Fibroblast of villous mesenchyme (primary cell): ENCODE measurements at regions not wholly inside any gene's neighbourhood (a gene's known extent, or its start where the extent isn't known, plus 50 kb on each side); places are given as distances from the start of the nearest gene placed in this dataset.

Source experiments
- DNase-seq: peaks from one replicate; pipeline ENCODE4 v3.0.0-alpha.2; 2010; ENCODE audit warnings: low read depth
- H3K4me3 ChIP-seq: 2 replicates; pipeline ENCODE4 v1.5.1; 2011; ENCODE audit warnings: low read depth, mild to moderate bottlenecking, low read length
- TF ChIP-seq, protein P1 (sequence below): IDR thresholded peaks from 2 replicates; pipeline ENCODE4 v1.5.1; 2012; ENCODE audit warnings: low read depth, mild to moderate bottlenecking, low read length; ENCODE audit not compliant: insufficient read depth

- no peak overlapping the region for H3K4me3 ChIP-seq
- DNase-seq: no peak
- TF ChIP-seq, protein P1, sequence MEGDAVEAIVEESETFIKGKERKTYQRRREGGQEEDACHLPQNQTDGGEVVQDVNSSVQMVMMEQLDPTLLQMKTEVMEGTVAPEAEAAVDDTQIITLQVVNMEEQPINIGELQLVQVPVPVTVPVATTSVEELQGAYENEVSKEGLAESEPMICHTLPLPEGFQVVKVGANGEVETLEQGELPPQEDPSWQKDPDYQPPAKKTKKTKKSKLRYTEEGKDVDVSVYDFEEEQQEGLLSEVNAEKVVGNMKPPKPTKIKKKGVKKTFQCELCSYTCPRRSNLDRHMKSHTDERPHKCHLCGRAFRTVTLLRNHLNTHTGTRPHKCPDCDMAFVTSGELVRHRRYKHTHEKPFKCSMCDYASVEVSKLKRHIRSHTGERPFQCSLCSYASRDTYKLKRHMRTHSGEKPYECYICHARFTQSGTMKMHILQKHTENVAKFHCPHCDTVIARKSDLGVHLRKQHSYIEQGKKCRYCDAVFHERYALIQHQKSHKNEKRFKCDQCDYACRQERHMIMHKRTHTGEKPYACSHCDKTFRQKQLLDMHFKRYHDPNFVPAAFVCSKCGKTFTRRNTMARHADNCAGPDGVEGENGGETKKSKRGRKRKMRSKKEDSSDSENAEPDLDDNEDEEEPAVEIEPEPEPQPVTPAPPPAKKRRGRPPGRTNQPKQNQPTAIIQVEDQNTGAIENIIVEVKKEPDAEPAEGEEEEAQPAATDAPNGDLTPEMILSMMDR: no peak
Observed at GRCh38 chr5:176722757-176723156, 75.5 kb downstream of the TSPAN17 start.

DNA sequence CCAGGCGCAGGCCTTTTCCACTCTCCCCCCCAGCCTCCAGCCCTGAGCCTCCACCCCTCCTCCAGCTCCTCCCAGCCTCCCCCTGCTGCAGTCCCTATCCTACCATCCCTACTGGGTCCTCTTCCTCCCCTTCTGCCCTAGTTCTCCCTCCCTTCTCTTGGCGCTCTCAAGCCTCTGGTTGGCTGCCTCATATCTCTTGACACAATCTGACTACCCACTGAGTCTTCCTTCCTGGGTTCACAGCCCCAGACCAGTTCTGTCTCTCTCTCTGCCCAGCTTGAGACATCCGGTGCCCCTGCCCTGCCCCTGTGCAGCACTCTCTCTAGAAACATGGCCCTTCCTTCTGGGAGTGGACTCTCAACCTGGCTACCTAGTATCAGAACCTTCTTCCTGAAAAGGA lies 76.2 kb downstream of the TSPAN17 start:
- TF ChIP-seq, protein P1: no peak
- no peak overlapping the region for H3K4me3 ChIP-seq

GRCh38 chr5:176724472-176724871 lies 77.2 kb downstream of the TSPAN17 start:
- no peak overlapping the region for H3K4me3 ChIP-seq
- TF ChIP-seq, protein P1: no peak
- DNase-seq: no peak

More for the DNA sequence above, 76.2 kb downstream of the TSPAN17 start:
- no peak for DNase-seq

- no peak for DNase-seq
- H3K4me3 ChIP-seq: no peak overlapping the region
- TF ChIP-seq, protein P1: no peak
Observed at GRCh38 chr5:176725521-176726280, 78.4 kb downstream of the TSPAN17 start.

- TF ChIP-seq, protein P1: no peak
- no peak overlapping the region for H3K4me3 ChIP-seq
- no peak for DNase-seq
Observed at GRCh38 chr5:176726746-176727527, 79.7 kb downstream of the TSPAN17 start.

GRCh38 chr5:176727528-176727900 lies 80.2 kb downstream of the TSPAN17 start:
- DNase-seq: no peak
- TF ChIP-seq, protein P1: no peak
- H3K4me3 ChIP-seq: no peak overlapping the region
